Activated CD4-positive, alpha-beta T cell treated with anti-CD3 and anti-CD28 coated beads, Interleukin-2, amount 50 U/mL, for 24 hours (primary cell): ENCODE measurements at regions not wholly inside any gene's neighbourhood (a gene's known extent, or its start where the extent isn't known, plus 50 kb on each side); places are given as distances from the start of the nearest gene placed in this dataset.

Source experiments
- DNase-seq, 2 donors: peaks; one replicate each; pipeline ENCODE4 v3.0.0-alpha.2; 2020; ENCODE audit warnings: low read depth in 1 of 2, low spot score in 1 of 2

DNA sequence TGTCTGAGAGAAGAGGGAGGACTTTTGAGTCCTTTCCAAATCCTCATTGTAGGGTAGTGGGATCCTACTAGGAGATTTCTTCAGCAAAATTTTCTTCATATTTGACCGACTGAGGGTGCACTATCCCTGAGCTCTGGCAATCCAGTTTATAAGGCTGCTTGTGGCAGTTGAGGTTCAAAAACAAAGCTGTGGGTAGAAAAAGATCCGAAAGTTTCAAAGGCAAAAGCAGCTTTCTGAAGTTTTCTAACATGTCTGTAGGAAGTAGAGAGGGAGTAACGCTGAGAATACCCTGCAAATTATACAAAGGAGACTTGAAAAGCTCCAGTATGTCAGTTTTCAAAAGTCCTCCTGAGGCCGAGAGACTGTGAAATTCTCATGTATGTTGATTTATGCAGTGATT, 1039.3 kb upstream of the PIK3C3 start:
- DNase-seq, result no peak

DNA sequence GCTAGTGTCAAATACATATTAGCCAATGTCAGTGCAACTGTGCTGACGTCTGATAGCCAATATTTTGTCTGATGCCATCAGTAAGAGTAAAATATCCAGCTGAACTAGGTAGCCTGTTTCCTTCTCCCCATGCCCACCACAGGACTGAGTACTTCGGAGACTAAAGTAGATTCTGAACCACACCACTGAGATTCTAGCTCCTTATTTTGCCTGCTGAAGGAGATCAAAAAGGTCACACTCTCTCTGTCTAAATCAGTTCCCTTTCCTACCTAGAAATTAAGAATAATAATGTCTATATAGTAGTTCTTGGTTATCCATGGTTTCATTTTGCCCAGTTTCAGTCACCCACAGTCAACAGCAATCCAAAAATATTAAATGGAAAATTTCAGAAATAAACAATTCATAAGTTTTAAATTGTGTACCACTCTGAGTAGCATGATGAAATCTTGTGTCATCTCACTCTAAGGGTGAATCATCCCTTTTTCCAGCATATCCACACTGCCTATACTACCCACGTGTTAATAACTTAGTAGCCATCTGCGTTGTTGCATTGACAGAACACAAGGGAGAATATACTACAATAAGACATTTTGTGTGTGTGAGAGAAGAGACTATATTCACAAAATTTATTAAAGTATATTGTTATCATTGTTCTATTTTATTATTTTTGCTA, 1043.3 kb upstream of the PIK3C3 start:
- DNase-seq, result no peak

- DNase-seq, result no peak
Measured at GRCh38 chr18:40911041-40911440, 1044.0 kb upstream of the PIK3C3 start.

GRCh38 chr18:40907842-40908241, 1047.2 kb upstream of the PIK3C3 start:
- DNase-seq, result no peak

GRCh38 chr18:40904295-40904694, 1050.7 kb upstream of the PIK3C3 start:
- DNase-seq, result no peak

GRCh38 chr18:40902436-40902835, 1052.6 kb upstream of the PIK3C3 start:
- no peak for DNase-seq

GRCh38 chr18:40897884-40898283, 1057.2 kb upstream of the PIK3C3 start:
- DNase-seq, result no peak

DNA sequence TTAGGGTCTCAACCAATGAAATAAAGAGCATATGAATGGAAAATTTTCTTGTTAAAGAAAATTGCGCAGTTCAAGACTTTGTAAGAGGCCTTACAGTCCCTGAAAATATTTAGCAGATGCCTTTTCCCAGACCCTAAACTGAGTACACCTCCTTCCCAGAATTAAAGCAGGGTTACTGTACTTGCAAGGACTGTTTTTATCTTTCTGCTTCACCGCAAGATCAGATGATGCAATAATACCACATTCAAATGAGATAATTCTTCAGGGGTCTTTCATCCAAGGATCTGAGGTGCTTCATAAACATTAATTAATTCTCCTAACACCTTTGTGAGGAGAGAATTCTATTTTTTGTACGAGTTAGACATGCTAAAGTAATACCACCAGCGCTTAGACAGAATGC, 1071.8 kb upstream of the PIK3C3 start:
- no peak for DNase-seq

DNA sequence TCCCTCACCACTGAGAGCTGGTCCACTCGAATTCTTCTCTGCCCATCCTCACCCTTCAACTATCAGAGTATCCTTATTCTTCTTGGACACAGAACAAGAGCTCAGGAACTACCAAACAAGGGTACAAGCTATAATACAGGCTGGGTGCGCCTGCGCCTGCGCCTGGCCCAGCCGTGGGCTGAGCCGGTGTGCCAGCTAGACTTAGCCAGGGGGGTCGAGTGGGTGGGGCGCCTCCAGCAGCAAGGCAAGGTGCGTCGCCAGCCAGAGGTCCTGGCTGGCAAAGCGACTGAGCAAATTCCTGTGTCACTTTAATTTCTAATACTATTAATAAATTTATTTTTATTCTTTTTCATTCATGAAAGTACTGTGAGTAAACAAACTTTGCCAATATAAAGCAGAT, 1072.6 kb upstream of the PIK3C3 start:
- DNase-seq, result no peak

GRCh38 chr18:40878371-40878770, 1076.7 kb upstream of the PIK3C3 start:
- no peak for DNase-seq

GRCh38 chr18:40877096-40877495, 1077.9 kb upstream of the PIK3C3 start:
- DNase-seq, result no peak

DNA sequence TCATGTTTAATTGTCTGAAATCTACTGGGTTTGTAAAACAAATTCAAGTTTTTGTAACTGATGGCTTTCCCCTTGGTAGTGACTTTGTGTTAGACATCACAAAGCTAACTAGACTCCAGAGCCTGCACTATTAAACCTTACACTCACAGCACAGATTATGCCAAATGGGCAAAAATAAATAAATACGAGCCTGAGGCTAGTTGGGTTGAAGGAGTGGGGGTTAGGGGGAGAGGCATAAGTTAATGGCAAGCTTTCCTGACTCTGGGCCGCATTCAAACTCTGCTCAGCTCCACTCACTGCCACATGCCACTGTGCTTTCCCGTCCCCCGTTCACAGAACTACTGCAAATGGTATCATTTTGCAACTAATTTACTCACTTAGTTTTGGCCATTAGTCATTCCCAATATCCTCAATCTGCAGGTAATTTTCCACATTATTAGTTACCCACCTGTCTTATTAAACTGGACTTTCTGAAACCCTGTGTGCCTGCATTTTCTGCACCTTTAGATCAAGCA, 1079.9 kb upstream of the PIK3C3 start:
- no peak for DNase-seq

- no peak for DNase-seq
Measured at GRCh38 chr18:40874233-40874632, 1080.8 kb upstream of the PIK3C3 start.

- DNase-seq, result no peak
Measured at GRCh38 chr18:40868110-40868858, 1086.8 kb upstream of the PIK3C3 start.

- no peak for DNase-seq
Measured at GRCh38 chr18:40867459-40867858, 1087.6 kb upstream of the PIK3C3 start.

- DNase-seq, result no peak
Measured at GRCh38 chr18:40866968-40867367, 1088.1 kb upstream of the PIK3C3 start.

- DNase-seq, result no peak
Measured at GRCh38 chr18:40866013-40866645, 1088.9 kb upstream of the PIK3C3 start.

- DNase-seq, result no peak
Measured at GRCh38 chr18:40864846-40865245, 1090.2 kb upstream of the PIK3C3 start.

- DNase-seq, result no peak
Measured at GRCh38 chr18:40863801-40864200, 1091.2 kb upstream of the PIK3C3 start.

DNA sequence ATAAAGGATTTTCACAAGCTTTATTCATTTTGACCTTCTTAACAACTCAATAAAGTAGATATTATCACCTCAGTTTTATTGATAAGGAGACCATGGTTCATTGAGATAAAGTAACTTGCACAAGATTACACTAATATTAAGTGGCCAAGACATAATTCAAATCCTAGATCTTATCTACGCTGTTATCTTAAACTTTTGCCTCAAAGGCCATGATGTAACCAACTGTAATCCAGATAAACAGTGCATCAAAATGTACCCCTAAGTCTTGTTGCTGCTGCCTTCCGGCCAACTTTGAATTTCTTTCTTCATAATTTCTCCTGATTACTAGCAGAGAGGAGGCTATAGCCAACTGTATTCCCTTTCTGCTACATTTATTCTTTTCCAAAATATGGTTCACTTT, 1094.8 kb upstream of the PIK3C3 start:
- DNase-seq, result no peak

DNA sequence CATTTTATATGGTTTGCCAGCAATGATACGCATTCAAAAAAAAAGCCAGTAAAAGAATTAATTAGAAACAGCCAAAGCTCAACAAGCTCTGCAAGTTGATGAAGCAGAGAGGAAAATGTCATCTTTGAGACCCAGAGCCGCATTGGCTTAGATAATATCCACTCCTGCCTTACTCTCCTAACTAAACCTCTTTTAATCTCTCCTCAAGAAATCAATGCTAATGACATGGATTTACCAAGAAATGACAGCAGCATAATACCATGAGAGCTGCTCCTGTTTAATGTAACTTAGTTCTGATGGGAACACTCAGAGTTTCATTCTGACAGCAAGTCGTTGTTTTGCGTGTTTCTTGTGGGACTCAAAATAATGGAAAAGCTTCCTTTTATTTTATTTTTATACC, 1099.4 kb upstream of the PIK3C3 start:
- no peak for DNase-seq

DNA sequence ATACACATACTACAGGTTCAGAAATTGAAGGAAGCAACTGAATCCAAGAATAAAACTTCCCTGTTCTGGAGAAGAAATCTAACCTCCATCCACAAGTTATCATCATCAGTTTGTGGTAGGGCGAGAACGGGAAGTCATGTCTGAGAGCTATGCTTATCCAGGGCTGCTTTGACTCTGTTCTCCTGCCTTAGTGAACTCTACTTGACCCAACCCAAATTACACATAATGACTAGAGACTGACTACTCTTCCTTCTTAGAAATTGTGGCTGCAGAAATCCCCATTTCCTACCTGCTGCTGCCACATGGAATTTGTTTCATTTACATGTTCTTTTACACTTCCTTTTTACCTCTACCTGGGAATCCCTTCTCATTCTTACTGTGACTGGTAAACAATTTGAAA, 1102.6 kb upstream of the PIK3C3 start:
- DNase-seq, result no peak
